BLaER1 (cell line): ENCODE measurements at regions not wholly inside any gene's neighbourhood (a gene's known extent, or its start where the extent isn't known, plus 50 kb on each side); places are given as distances from the start of the nearest gene placed in this dataset.
"Not testable (repeated sequence)": the region's sequence is repeated elsewhere in the genome, so short reads cannot be mapped to it uniquely, and the experiment has no call there.

Experiments
- H3K27ac ChIP-seq: shearing (Covaris generic); formaldehyde crosslinking; 2 replicates; pipeline ENCODE4 v1.8.1; 2022
- H3K27me3 ChIP-seq: shearing (Covaris generic); formaldehyde crosslinking; 2 replicates; pipeline ENCODE4 v1.8.1; 2022
- H3K36me3 ChIP-seq: shearing (Covaris generic); formaldehyde crosslinking; 2 replicates; pipeline ENCODE4 v1.8.1; 2022
- H3K4me1 ChIP-seq: shearing (Covaris generic); formaldehyde crosslinking; 2 replicates; pipeline ENCODE4 v1.8.1; 2022
- H3K4me2 ChIP-seq: shearing (Covaris generic); formaldehyde crosslinking; 2 replicates; pipeline ENCODE4 v1.8.1; 2022
- H3K4me3 ChIP-seq: shearing (Covaris generic); formaldehyde crosslinking; 2 replicates; pipeline ENCODE4 v1.8.1; 2022
- H3K9ac ChIP-seq: shearing (Covaris generic); formaldehyde crosslinking; 2 replicates; pipeline ENCODE4 v1.8.1; 2022
- H3K9me3 ChIP-seq: shearing (Covaris generic); formaldehyde crosslinking; 2 replicates; pipeline ENCODE4 v1.8.1; 2022
- H4K20me1 ChIP-seq: shearing (Covaris generic); formaldehyde crosslinking; 2 replicates; pipeline ENCODE4 v1.8.1; 2022
- Cebpa-rat ChIP-seq: shearing (Covaris generic); IDR thresholded peaks from 2 replicates; pipeline ENCODE4 v1.8.1; 2022

- Histone ChIP-seq H3K4me2 (no peak overlapping the region), H3K4me1 (no peaks in the 10 kb centered on the region), H3K9me3 (no peaks in the 10 kb centered on the region), H3K36me3 (no peaks in the 10 kb centered on the region), H3K9ac (no peak overlapping the region), H3K27me3 (no peaks in the 10 kb centered on the region), H4K20me1 (no peaks in the 10 kb centered on the region), H3K27ac (no peak overlapping the region), H3K4me3 (no peak overlapping the region)
- no peak for TF ChIP-seq Cebpa-rat
These were observed 399.4 kb downstream of the TMEM121 start for GRCh38 chr14:105925615-105926372.

GRCh38 chr14:105926373-105927095 lies 400.2 kb downstream of the TMEM121 start:
- no peak overlapping the region for H3K4me3 ChIP-seq
- no peak overlapping the region for H3K4me2 ChIP-seq
- H3K27ac ChIP-seq, result no peak overlapping the region
- H3K9ac ChIP-seq, result no peak overlapping the region
- no peaks in the 10 kb centered on the region for H3K9me3 ChIP-seq
- TF ChIP-seq Cebpa-rat, result no peak
- no peaks in the 10 kb centered on the region for H3K4me1 ChIP-seq
- no peaks in the 10 kb centered on the region for H4K20me1 ChIP-seq
- no peaks in the 10 kb centered on the region for H3K36me3 ChIP-seq
- no peaks in the 10 kb centered on the region for H3K27me3 ChIP-seq

GRCh38 chr14:105927096-105928060 lies 401.0 kb downstream of the TMEM121 start:
- no peaks in the 10 kb centered on the region for H4K20me1 ChIP-seq
- H3K4me3 ChIP-seq, result no peak overlapping the region
- H3K27ac ChIP-seq, result no peak overlapping the region
- no peaks in the 10 kb centered on the region for H3K9me3 ChIP-seq
- H3K36me3 ChIP-seq, result no peaks in the 10 kb centered on the region
- H3K4me2 ChIP-seq, result no peak overlapping the region
- no peaks in the 10 kb centered on the region for H3K27me3 ChIP-seq
- no peak for TF ChIP-seq Cebpa-rat
- no peaks in the 10 kb centered on the region for H3K4me1 ChIP-seq
- H3K9ac ChIP-seq, result no peak overlapping the region

- not testable (repeated sequence) for H3K27ac ChIP-seq, H3K4me1 ChIP-seq, H3K27me3 ChIP-seq, H3K4me3 ChIP-seq, H3K4me2 ChIP-seq, H3K36me3 ChIP-seq, H3K9me3 ChIP-seq, H3K9ac ChIP-seq, H4K20me1 ChIP-seq
These were observed 402.1 kb downstream of the TMEM121 start for GRCh38 chr14:105928171-105929111.

- no peak overlapping the region for H3K4me3 ChIP-seq
- no peak for TF ChIP-seq Cebpa-rat
- H4K20me1 ChIP-seq, result no peaks in the 10 kb centered on the region
- no peaks in the 10 kb centered on the region for H3K27me3 ChIP-seq
- no peak overlapping the region for H3K9ac ChIP-seq
- H3K36me3 ChIP-seq, result no peaks in the 10 kb centered on the region
- no peaks in the 10 kb centered on the region for H3K4me1 ChIP-seq
- no peak overlapping the region for H3K27ac ChIP-seq
- no peaks in the 10 kb centered on the region for H3K9me3 ChIP-seq
- no peak overlapping the region for H3K4me2 ChIP-seq
These were observed 403.1 kb downstream of the TMEM121 start for GRCh38 chr14:105929327-105930081.

- no peaks in the 10 kb centered on the region for H3K9me3 ChIP-seq
- no peaks in the 10 kb centered on the region for H3K4me1 ChIP-seq
- H3K9ac ChIP-seq, result no peak overlapping the region
- no peak overlapping the region for H3K27ac ChIP-seq
- H3K4me3 ChIP-seq, result no peak overlapping the region
- no peaks in the 10 kb centered on the region for H4K20me1 ChIP-seq
- no peaks in the 10 kb centered on the region for H3K36me3 ChIP-seq
- H3K27me3 ChIP-seq, result no peaks in the 10 kb centered on the region
- TF ChIP-seq Cebpa-rat, result no peak
- no peak overlapping the region for H3K4me2 ChIP-seq
These were observed 404.2 kb downstream of the TMEM121 start for GRCh38 chr14:105930572-105930971.

GRCh38 chr14:105931808-105932483 lies 405.6 kb downstream of the TMEM121 start:
- Histone ChIP-seq H4K20me1 (no peaks in the 10 kb centered on the region), H3K27ac (no peak overlapping the region), H3K9me3 (no peaks in the 10 kb centered on the region), H3K36me3 (no peaks in the 10 kb centered on the region), H3K27me3 (no peaks in the 10 kb centered on the region), H3K4me1 (no peaks in the 10 kb centered on the region), H3K9ac (no peak overlapping the region), H3K4me2 (no peak overlapping the region), H3K4me3 (no peak overlapping the region)
- TF ChIP-seq Cebpa-rat, result no peak

- H3K4me2 ChIP-seq, result no peak overlapping the region
- H3K9ac ChIP-seq, result no peak overlapping the region
- no peaks in the 10 kb centered on the region for H3K4me1 ChIP-seq
- no peak overlapping the region for H3K27ac ChIP-seq
- H3K27me3 ChIP-seq, result no peaks in the 10 kb centered on the region
- TF ChIP-seq Cebpa-rat, result no peak
- no peaks in the 10 kb centered on the region for H3K9me3 ChIP-seq
- no peaks in the 10 kb centered on the region for H4K20me1 ChIP-seq
- H3K4me3 ChIP-seq, result no peak overlapping the region
- no peaks in the 10 kb centered on the region for H3K36me3 ChIP-seq
These were observed 406.9 kb downstream of the TMEM121 start for GRCh38 chr14:105933238-105933637.
